Activated T-cell treated with anti-CD3 and anti-CD28 coated beads, Interleukin-2, amount 50 U/mL, for 48 hours (primary cell): ENCODE measurements at regions not wholly inside any gene's neighbourhood (a gene's known extent, or its start where the extent isn't known, plus 50 kb on each side); places are given as distances from the start of the nearest gene placed in this dataset.

Experiments used
- DNase-seq, 2 experiments: peaks; one replicate each; pipeline ENCODE4 v3.0.0-alpha.2; 2020

- no peak for DNase-seq
Observed at GRCh38 chr10:78348411-78349164, 314.9 kb downstream of the RPS24 start.

GRCh38 chr10:78349165-78349516, 315.5 kb downstream of the RPS24 start:
- no peak for DNase-seq

GRCh38 chr10:78349911-78350663, 316.4 kb downstream of the RPS24 start:
- no peak for DNase-seq

DNA sequence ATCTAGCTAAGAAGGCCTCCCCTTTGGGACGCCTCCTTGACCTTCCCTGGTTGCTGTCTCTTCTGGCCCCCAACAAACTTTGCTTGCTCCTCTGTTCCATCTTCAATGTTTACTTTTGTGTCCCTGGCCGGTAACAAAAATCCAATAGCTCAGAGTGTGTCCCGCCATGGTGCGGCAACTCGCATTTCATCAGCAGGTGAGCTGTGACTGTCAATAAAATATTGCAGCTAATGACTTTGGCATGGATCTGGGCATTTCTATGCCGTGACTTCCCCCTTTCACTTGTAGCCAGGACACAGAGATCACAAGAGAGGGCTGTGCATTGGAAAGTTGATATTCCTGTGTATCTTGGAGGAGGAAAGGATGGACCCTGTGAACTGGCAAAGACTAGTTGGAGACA, 317.6 kb downstream of the RPS24 start:
- DNase-seq, result no peak

GRCh38 chr10:78351809-78352208, 318.1 kb downstream of the RPS24 start:
- no peak for DNase-seq

GRCh38 chr10:78353636-78354035, 320.0 kb downstream of the RPS24 start:
- DNase-seq, result no peak

- no peak for DNase-seq
Observed at GRCh38 chr10:78354101-78354500, 320.4 kb downstream of the RPS24 start.

- no peak for DNase-seq
Observed at GRCh38 chr10:78356291-78356900, 322.7 kb downstream of the RPS24 start.

- DNase-seq, result no peak
Observed at GRCh38 chr10:78357141-78358063, 323.7 kb downstream of the RPS24 start.

DNA sequence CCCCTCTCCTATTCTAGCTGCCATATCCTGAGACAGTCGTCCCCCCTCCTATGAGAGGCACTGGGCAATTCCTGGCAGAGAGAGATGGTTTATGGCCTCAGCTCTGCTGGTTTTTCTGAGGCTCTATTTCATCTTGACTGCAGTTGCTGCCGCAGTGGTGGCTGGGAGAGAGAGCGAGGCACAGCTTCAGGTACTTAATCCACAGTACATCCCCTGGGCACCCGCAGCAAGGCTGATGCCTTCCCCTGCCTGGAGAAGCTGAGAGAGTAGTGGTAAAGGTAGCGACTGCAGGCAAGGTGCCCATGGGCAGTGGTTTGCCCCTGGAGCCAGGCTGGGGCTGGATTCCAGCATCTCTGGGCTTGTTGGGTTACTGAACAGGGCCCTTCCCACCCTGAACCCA, 324.7 kb downstream of the RPS24 start:
- DNase-seq, result no peak

DNA sequence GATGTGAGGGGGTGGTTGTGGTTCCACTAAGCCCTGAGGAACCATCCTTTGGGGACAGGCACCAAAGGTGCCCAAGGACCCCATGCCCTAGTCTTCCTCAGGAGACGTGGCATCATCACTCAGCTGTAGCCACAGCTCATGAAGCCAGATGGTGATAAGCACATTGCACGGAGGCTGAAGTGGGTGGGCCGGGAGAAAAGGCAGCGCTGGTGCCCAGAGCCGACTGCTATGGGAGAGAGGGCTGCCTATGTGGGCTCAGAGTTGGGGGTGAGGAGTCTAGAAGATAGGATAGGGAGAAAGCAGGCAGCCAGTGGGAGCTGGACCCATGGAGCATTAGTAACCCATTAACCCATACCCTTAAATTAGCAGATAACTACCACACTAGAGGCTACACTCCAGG, 325.3 kb downstream of the RPS24 start:
- DNase-seq, result no peak

DNA sequence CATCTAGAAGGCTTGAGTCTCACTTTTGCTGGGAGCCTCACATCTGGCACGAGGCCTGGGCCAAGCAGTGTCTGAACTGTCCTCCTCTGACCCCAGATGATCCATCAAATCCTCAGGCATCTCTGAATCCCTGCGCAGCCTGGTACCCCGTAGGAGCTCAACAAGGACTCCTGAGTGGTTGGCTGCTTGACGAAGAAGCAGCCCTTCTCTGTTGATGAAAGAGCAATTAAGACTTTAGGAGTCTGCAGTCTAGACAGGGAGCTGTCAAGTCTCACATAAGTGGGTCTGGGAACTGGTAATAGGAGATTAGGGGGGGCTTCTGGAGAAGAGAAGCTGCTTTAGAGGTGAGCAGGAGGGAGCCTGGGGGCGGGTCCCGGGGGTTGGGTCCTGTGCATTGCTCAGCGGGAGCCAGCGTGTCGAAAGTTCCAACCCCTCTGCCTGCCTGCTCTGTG, 326.0 kb downstream of the RPS24 start:
- DNase-seq, result no peak

DNA sequence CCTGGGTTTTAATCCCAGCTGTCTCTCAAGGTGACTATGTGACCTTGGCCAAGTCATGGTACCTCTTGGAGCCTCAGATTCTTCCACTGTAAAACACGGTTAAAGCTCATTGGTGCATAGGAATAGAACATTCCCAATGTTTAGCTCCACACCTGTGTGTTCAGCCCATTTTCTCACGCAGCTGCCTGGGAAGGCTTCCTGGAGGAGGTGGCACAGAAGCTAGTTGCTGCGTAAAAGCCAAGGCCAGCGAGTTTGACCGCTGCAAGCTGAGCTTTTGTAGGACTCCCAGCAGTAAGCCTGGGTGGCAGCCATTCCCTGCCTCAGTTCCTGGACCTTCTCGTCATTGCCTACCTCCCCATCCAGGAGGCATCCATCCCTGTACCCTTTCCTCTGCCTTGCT, 326.6 kb downstream of the RPS24 start:
- DNase-seq, result no peak

DNA sequence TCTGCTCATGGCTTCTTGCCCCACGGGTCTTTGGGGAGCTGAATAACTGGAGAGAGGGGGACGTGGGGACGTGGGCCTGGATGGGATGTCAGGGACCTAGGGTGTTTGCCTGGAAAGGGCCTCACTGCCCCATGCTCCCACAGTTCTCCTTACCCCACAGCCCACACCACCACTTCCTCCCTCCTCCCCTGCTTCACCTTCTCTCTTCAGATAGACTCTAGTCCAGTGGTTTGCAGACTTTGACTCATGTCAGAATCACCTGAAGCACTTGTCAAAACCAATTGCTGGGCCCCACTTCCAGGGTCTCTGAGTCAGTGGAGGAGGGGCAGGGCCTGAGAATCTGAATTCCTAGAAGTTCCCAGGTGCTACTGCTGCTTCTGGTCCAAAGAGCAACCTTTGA, 327.4 kb downstream of the RPS24 start:
- no peak for DNase-seq

- peak in 1 of 2 experiments; percentile 22 for DNase-seq
Observed at GRCh38 chr10:78362406-78363022, 328.9 kb downstream of the RPS24 start.

- no peak for DNase-seq
Observed at GRCh38 chr10:78363190-78363589, 329.5 kb downstream of the RPS24 start.

DNA sequence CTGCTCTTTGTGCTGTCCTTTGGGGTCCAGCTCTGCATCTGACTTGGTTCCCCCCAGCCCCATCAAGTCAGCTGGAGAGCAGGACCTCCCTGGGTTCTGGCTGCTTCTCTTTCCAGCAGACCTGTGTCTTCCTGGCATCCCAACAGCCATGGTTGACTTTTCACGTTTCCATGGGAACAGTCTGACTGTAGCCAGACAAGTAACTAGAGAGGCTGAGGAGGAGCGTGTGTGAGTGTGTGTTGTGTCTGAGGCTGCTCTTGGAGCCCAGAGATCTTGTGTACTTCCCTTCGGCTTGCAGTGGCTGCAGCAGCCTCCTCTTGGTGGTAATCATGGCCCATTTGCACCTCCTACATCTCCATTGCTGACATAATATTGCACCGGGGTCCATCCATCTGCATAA, 332.0 kb downstream of the RPS24 start:
- DNase-seq, result no peak

DNA sequence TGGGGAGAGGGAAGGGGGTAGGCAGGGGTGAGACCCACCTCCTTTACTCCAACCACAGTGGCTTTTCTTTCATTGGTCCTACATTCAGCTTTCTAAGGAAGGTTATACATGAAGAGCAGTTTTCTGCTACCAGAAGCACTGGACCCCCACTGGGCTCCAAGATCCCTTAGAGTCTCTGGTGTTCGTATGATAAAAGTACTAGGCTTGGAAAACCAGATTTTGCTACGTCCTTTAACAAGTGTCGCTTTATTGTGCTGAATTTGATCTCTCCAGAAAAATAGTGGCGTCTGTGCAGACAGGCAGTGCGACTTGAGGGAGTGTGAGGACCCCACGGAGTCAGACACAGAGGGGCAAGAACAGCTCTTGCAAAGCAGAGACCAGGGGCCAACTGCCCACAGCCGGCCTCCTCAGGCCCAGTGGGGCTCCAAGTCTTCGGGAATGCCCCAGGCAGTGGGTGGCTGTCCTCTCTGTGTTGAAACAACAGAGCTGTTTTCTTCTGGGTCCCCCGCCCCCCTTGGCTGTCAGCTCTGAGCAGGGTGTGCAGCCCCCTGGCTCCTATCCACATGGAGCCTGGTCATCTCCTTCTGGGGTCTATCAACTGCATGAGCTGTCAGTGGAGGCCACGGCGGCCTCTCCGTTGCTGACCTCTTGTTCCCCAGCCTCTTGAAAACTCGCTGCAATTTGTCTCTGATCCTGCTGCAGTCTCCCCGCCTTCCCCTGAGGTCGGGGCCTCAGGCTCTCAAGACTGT, 333.2 kb downstream of the RPS24 start:
- DNase-seq, result no peak

GRCh38 chr10:78367751-78368150, 334.1 kb downstream of the RPS24 start:
- no peak for DNase-seq

- no peak for DNase-seq
Observed at GRCh38 chr10:78371136-78371535, 337.5 kb downstream of the RPS24 start.

DNA sequence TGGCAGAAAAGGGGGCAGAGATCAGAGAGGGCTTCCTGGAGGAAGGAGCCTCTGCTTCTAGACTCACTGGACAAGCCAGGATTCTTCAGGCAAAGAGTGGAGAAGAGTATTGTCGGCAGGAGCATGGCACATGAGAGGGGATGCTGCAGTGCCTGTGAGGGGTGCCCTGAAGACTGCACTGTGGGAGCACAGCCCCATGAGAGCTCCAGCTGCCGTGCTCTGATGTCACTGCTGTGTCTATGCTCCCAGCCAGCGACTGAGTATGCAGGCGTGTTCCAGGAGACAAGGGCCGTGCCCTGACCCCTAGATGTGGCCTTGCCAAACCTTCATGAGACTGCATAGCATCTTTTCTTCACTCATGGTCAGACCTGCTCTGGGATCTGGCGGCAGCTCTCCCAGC, 339.1 kb downstream of the RPS24 start:
- DNase-seq, result no peak
